Fibroblast of lung (primary cell): ENCODE measurements at regions not wholly inside any gene's neighbourhood (a gene's known extent, or its start where the extent isn't known, plus 50 kb on each side); places are given as distances from the start of the nearest gene placed in this dataset.
"Not testable (repeated sequence)": the region's sequence is repeated elsewhere in the genome, so short reads cannot be mapped to it uniquely, and the experiment has no call there.

Experiments used
- DNase-seq, 2 donors: peaks; one replicate each; pipeline versions ENCODE4 v3.0.0 to v3.0.0-alpha.2; 2010; ENCODE audit warnings: low read depth in 2 of 2
- H2AFZ ChIP-seq: 2 replicates; pipeline ENCODE4 v1.5.1; 2012; ENCODE audit warnings: low read length, control low read depth, inconsistent platforms
- H3K27ac ChIP-seq: 2 replicates; pipeline ENCODE4 v1.5.1; 2011; ENCODE audit warnings: low read length, control low read depth; ENCODE audit not compliant: insufficient read depth
- H3K27me3 ChIP-seq: 2 replicates; pipeline ENCODE4 v1.5.1; 2011; ENCODE audit warnings: mild to moderate bottlenecking, low read length; ENCODE audit not compliant: control insufficient read depth, insufficient read depth
- H3K36me3 ChIP-seq: 2 replicates; pipeline ENCODE4 v1.5.1; 2011; ENCODE audit warnings: low read length; ENCODE audit not compliant: control insufficient read depth, insufficient read depth
- H3K4me1 ChIP-seq: 2 replicates; pipeline ENCODE4 v1.5.1; 2011; ENCODE audit warnings: low read length; ENCODE audit not compliant: control insufficient read depth, insufficient read depth; ENCODE audit errors: extremely low read depth
- H3K4me2 ChIP-seq: 2 replicates; pipeline ENCODE4 v1.5.1; 2011; ENCODE audit warnings: low read length, control low read depth; ENCODE audit not compliant: insufficient read depth; ENCODE audit errors: extremely low read depth
- H3K4me3 ChIP-seq, 4 experiments: fragments of 200-600 bp in 1 of 4; sonication (generic) in 1 of 4; replicated peaks in 1 of 4; 2 replicates each; pipeline ENCODE4 v1.5.1; 2011 to 2016; ENCODE audit warnings: low read length in 4 of 4, low read depth in 3 of 4, mild to moderate bottlenecking in 3 of 4, control low read depth in 2 of 4, inconsistent platforms in 1 of 4, mixed read lengths in 1 of 4; ENCODE audit not compliant: insufficient read depth in 1 of 4; ENCODE audit errors: control extremely low read depth in 1 of 4
- H3K79me2 ChIP-seq: 2 replicates; pipeline ENCODE4 v1.5.1; 2012; ENCODE audit warnings: mild to moderate bottlenecking, low read length, inconsistent platforms; ENCODE audit not compliant: control insufficient read depth, insufficient read depth
- H3K9ac ChIP-seq: 2 replicates; pipeline ENCODE4 v1.5.1; 2011; ENCODE audit warnings: mild to moderate bottlenecking, low read length, control low read depth; ENCODE audit not compliant: insufficient read depth
- H3K9me3 ChIP-seq: 2 replicates; pipeline ENCODE4 v1.5.1; 2012; ENCODE audit warnings: low read depth, low read length; ENCODE audit not compliant: control insufficient read depth, insufficient read depth
- H4K20me1 ChIP-seq: 2 replicates; pipeline ENCODE4 v1.5.1; 2011; ENCODE audit warnings: low read length; ENCODE audit not compliant: control insufficient read depth, insufficient read depth; ENCODE audit errors: extremely low read depth
- CTCF ChIP-seq, 2 donors: IDR thresholded peaks in 1 of 2; conservative IDR thresholded peaks in 1 of 2; 1 replicate in 1 of 2; 2 replicates in 1 of 2; pipeline ENCODE4 v1.5.1; 2011 to 2012; ENCODE audit warnings: low read length in 2 of 2, control low read depth in 1 of 2, inconsistent platforms in 1 of 2, low read depth in 1 of 2, mild to moderate bottlenecking in 1 of 2
- EZH2 ChIP-seq: IDR thresholded peaks from 2 replicates; pipeline ENCODE4 v1.5.1; 2012; ENCODE audit warnings: low read length, control low read depth, mild to moderate bottlenecking; ENCODE audit errors: missing control alignments

GRCh38 chr6:113065611-113066010 is 718.5 kb downstream of the RFPL4B start:
- Histone ChIP-seq H3K9me3 (no peaks in the 10 kb centered on the region), H3K79me2 (no peaks in the 10 kb centered on the region), H3K4me2 (no peak overlapping the region), H3K36me3 (no peaks in the 10 kb centered on the region), H3K4me3 (no peak overlapping the region), H3K9ac (no peak overlapping the region), H4K20me1 (no peaks in the 10 kb centered on the region), H3K27me3 (no peaks in the 10 kb centered on the region), H2AFZ (no peak overlapping the region), H3K4me1 (peaks cover 8% of the 10 kb centered on the region), H3K27ac (no peak overlapping the region)
- peak; percentile 52 to 77 for DNase-seq
- no peak for TF ChIP-seq EZH2
- no peak for TF ChIP-seq CTCF (conservative IDR thresholded peaks at IDR 0.05 in 1 of 2, IDR thresholded peaks at IDR 0.05 in 1 of 2; ENCODE audit: low read depth in 1 of 2, low read length in 2 of 2)

GRCh38 chr6:113067612-113068275 is 720.6 kb downstream of the RFPL4B start:
- Histone ChIP-seq H3K79me2 (no peaks in the 10 kb centered on the region), H3K36me3 (no peaks in the 10 kb centered on the region), H3K9ac (no peak overlapping the region), H4K20me1 (no peaks in the 10 kb centered on the region), H3K4me1 (peaks cover 8% of the 10 kb centered on the region), H3K9me3 (no peaks in the 10 kb centered on the region), H3K27ac (no peak overlapping the region), H2AFZ (no peak overlapping the region), H3K4me3 (no peak overlapping the region), H3K27me3 (no peaks in the 10 kb centered on the region), H3K4me2 (peak overlapping the region; percentile 4)
- TF ChIP-seq CTCF (conservative IDR thresholded peaks at IDR 0.05 in 1 of 2, IDR thresholded peaks at IDR 0.05 in 1 of 2; ENCODE audit: low read depth in 1 of 2, low read length in 2 of 2), result no peak
- no peak for TF ChIP-seq EZH2
- peak; percentile 64 to 75 for DNase-seq

- TF ChIP-seq CTCF (conservative IDR thresholded peaks at IDR 0.05 in 1 of 2, IDR thresholded peaks at IDR 0.05 in 1 of 2; ENCODE audit: low read depth in 1 of 2, low read length in 2 of 2) (no peak), EZH2 (no peak)
- Histone ChIP-seq H3K4me1 (peaks cover 8% of the 10 kb centered on the region), H3K9me3 (no peaks in the 10 kb centered on the region), H2AFZ (no peak overlapping the region), H3K4me2 (no peak overlapping the region), H3K4me3 (no peak overlapping the region), H3K36me3 (no peaks in the 10 kb centered on the region), H3K79me2 (no peaks in the 10 kb centered on the region), H3K27me3 (no peaks in the 10 kb centered on the region), H4K20me1 (no peaks in the 10 kb centered on the region), H3K27ac (no peak overlapping the region), H3K9ac (no peak overlapping the region)
- DNase-seq, result no peak
These were observed 721.4 kb downstream of the RFPL4B start for GRCh38 chr6:113068570-113068969.

GRCh38 chr6:113070681-113071080 is 723.6 kb downstream of the RFPL4B start:
- not testable (repeated sequence) for H3K9me3 ChIP-seq, H3K4me3 ChIP-seq, H4K20me1 ChIP-seq, H3K27me3 ChIP-seq, H3K9ac ChIP-seq, H3K4me2 ChIP-seq, H3K36me3 ChIP-seq, H3K27ac ChIP-seq, H2AFZ ChIP-seq, H3K4me1 ChIP-seq, H3K79me2 ChIP-seq
- peak in 1 of 2 donors; percentile 41 for DNase-seq
